SK-N-MC (cell line): ENCODE measurements at regions not wholly inside any gene's neighbourhood (a gene's known extent, or its start where the extent isn't known, plus 50 kb on each side); places are given as distances from the start of the nearest gene placed in this dataset.

Experiments
- DNase-seq: peaks from one replicate; pipeline ENCODE4 v3.0.0-alpha.2; 2011; ENCODE audit warnings: low read depth, low spot score
- H3K27ac ChIP-seq: fragments of 200-600 bp; sonication (generic); 2 replicates; pipeline ENCODE4 v1.5.1; 2016; ENCODE audit warnings: mixed run types
- H3K36me3 ChIP-seq: fragments of 200-600 bp; sonication (generic); 2 replicates; pipeline ENCODE4 v1.6.1; 2017; ENCODE audit warnings: antibody characterized with exemption, low read length, mixed read lengths; ENCODE audit not compliant: insufficient read depth
- H3K4me3 ChIP-seq: fragments of 200-600 bp; sonication (generic); 2 replicates; pipeline ENCODE4 v1.5.1; 2016
- H3K9ac ChIP-seq: fragments of 200-600 bp; sonication (generic); 2 replicates; pipeline ENCODE4 v1.8.0; 2017; ENCODE audit warnings: mixed run types, mixed read lengths; ENCODE audit not compliant: insufficient read length
- H3K9me3 ChIP-seq: fragments of 200-600 bp; sonication (generic); 2 replicates; pipeline ENCODE4 v1.6.1; 2017; ENCODE audit warnings: low read depth, mild to moderate bottlenecking, antibody characterized with exemption, low read length, moderate library complexity, mixed read lengths
- EZH2 ChIP-seq: fragments of 200-600 bp; sonication (generic); IDR thresholded peaks from one replicate; pipeline ENCODE4 v1.6.1; 2017; ENCODE audit warnings: antibody characterized with exemption
- FOXP2 ChIP-seq: optimal IDR thresholded peaks from 2 replicates; pipeline ENCODE3; 2011; ENCODE audit warnings: mild to moderate bottlenecking, moderate library complexity; ENCODE audit not compliant: insufficient read depth; ENCODE audit errors: extremely low read length, control extremely low read depth
- POLR2AphosphoS5 ChIP-seq: IDR thresholded peaks from 2 replicates; pipeline ENCODE4 v1.6.1; 2012; ENCODE audit warnings: mild to moderate bottlenecking, low read depth, low read length, borderline replicate concordance

DNA sequence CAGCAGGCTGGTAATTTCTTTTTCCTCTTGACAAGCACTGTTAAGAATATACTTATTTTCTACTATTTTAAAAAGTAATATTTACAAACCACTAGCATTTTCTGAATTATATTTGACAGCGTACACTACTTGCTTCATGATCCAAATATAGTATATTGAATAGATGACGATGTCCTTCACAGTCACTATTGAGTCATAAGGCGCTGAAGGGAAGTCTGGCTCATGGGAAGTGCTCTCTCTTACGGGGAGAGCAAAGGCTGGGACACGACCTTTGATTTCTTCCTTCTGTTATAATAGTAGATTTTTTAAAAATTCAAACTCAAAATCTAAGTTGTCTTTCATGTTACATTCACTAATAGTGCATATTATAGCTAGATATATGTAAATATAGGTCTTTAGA lies 357.1 kb downstream of the SOCS6 start:
- H3K4me3 ChIP-seq = no peak overlapping the region
- H3K27ac ChIP-seq = no peak overlapping the region
- TF ChIP-seq EZH2 (no peak), FOXP2 (no peak), POLR2AphosphoS5 (no peak)
- no peaks in the 10 kb centered on the region for H3K9me3 ChIP-seq
- H3K36me3 ChIP-seq = no peaks in the 10 kb centered on the region
- no peak overlapping the region for H3K9ac ChIP-seq
- no peak for DNase-seq

DNA sequence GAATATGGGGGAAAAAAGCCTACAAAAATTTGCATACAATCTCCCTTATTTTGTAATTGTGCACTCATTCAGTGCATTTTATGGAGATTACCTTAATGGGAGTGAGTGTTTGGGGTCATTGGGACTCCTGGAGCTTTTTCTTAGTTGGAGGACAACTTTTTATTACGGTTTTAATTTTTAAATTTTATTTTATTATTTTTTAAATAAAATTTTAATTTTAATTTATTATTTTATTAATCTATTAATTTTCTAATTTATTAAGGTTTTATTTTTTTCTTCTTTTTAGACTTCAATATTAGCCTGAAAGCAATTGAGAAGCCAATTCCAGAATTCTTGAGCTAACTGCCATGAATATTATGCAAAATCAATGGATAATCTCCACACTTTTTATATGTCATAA lies 355.0 kb downstream of the SOCS6 start:
- Histone ChIP-seq H3K9me3 (no peaks in the 10 kb centered on the region), H3K36me3 (no peaks in the 10 kb centered on the region), H3K4me3 (no peak overlapping the region), H3K9ac (no peak overlapping the region), H3K27ac (no peak overlapping the region)
- TF ChIP-seq FOXP2 = no peak
- no peak for TF ChIP-seq POLR2AphosphoS5
- TF ChIP-seq EZH2 = no peak
- no peak for DNase-seq

DNA sequence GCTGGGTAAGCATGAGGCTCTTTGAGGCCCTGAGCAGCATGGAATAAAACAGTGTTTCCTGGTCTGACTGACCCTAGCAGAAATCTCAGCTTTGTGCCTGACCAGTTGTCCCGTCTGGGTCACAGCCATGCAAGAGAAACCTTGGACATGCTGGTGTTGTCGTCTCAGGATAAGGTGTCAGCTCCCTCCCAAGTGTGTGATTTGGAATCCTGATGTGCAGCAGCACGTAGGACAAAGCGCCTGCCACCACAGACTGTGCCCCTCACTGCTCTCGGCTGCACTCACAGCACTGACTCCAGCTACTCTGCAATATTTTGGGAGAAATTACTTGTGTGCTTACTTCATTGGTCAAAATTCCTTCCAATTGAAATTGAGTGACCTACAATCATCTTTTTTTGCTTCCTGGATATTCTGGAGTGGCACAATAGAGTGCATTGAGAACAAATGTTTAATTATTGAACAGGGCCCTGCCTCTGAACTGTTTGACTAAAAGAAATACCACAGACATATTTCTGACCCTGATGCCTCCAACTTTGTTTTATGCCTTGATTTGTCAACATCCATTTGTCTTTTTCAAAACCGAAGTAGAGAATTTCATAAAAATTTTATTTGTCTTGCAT lies 352.4 kb downstream of the SOCS6 start:
- no peaks in the 10 kb centered on the region for H3K9me3 ChIP-seq
- no peak overlapping the region for H3K4me3 ChIP-seq
- H3K36me3 ChIP-seq = no peaks in the 10 kb centered on the region
- no peak for TF ChIP-seq EZH2
- no peak for TF ChIP-seq POLR2AphosphoS5
- TF ChIP-seq FOXP2 = no peak
- H3K27ac ChIP-seq = no peak overlapping the region
- H3K9ac ChIP-seq = no peak overlapping the region
- no peak for DNase-seq

GRCh38 chr18:70640336-70640887 lies 351.6 kb downstream of the SOCS6 start:
- Histone ChIP-seq H3K36me3 (no peaks in the 10 kb centered on the region), H3K9ac (no peak overlapping the region), H3K4me3 (no peak overlapping the region), H3K27ac (no peak overlapping the region), H3K9me3 (no peaks in the 10 kb centered on the region)
- DNase-seq = no peak
- TF ChIP-seq POLR2AphosphoS5 (no peak), FOXP2 (no peak), EZH2 (no peak)

DNA sequence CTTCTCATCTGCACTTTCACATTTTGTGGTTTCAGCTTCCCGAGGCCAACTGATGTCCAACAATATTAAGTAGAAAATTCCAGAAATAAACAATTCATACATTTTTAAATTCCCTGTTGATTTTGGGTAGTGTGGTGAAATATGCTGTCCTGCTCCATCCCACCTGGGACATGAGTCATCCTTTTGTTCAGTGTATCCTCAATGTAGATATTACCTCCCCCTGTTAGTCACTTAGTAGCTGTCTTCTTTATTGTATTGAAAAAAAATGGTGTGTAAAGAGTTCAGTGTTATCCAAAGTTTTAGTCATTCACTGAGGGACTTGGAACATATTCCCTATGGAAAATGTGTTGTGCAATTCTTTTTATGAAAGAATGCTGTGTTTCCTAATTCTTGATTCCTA lies 348.1 kb downstream of the SOCS6 start:
- no peak overlapping the region for H3K27ac ChIP-seq
- H3K9me3 ChIP-seq = no peaks in the 10 kb centered on the region
- TF ChIP-seq EZH2 (no peak), POLR2AphosphoS5 (no peak), FOXP2 (no peak)
- no peak for DNase-seq
- no peak overlapping the region for H3K4me3 ChIP-seq
- H3K36me3 ChIP-seq = no peaks in the 10 kb centered on the region
- H3K9ac ChIP-seq = no peak overlapping the region

DNA sequence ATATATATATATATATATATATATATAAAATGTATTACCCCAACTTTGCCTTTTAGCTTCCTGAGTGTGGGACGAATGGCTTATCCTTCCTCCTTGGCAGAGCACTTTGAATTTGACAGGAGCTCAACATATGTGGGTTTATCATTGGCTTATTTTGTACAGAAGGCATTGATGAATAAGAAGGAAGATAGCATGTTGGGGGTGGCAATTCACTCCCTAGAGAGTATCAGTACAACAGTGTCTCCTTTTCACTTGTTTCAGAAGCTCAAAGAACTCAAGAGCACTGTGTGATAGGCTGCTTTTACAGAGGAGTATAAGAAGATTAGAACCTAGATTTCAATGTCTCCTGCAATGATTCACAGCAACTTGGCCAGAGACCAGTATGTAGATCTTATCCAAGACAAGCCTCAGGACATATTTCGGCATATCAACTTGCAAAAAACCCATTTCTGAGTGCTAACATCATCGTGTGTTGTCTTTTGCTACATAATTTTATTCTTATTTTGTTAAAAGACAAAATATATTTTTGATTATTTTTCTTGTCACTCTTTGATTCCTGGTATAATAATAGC lies 345.8 kb downstream of the SOCS6 start:
- Histone ChIP-seq H3K27ac (no peak overlapping the region), H3K4me3 (no peak overlapping the region), H3K9ac (no peak overlapping the region), H3K36me3 (no peaks in the 10 kb centered on the region), H3K9me3 (no peaks in the 10 kb centered on the region)
- DNase-seq = no peak
- TF ChIP-seq POLR2AphosphoS5 = no peak
- TF ChIP-seq EZH2 = no peak
- TF ChIP-seq FOXP2 = no peak

GRCh38 chr18:70627182-70627802 lies 338.4 kb downstream of the SOCS6 start:
- TF ChIP-seq EZH2 (no peak), POLR2AphosphoS5 (no peak), FOXP2 (no peak)
- H3K9me3 ChIP-seq = no peaks in the 10 kb centered on the region
- H3K27ac ChIP-seq = no peak overlapping the region

DNA sequence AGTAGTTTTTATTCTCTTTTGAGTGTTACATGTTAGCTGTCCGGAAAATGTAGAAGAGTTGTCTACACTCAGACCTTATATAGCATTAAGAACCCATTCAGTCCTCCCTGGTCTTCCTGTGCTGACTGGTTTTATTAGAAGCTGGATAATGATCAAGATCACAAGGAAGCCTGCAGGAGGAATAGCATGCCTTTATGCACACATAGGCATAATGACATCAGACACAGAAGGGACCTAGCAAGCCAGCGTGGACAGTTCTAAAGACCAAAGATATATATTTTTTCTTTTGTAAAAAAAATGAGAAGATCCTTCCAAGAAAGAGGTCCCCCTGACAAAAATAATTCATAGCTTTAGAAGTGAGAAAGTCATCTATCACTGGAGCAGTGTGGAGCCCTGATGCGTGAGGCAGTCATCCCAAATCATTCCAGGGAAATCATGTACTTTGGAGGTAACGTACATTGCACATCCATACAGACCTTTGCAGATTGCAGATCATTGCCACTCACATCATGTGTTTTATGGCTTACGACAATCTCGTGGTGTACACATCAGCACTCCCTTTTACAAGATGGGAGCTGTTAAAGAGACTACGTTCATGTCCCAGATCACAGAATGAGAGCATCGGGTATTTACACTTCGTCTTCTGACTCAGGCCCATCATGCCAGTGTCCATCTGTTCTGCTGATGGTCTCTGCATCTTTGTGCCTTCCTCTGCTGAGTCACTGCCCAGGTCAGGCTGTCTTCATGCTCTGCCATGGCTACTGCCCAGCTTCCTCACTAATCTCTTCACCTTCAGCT lies 334.0 kb downstream of the SOCS6 start:
- no peaks in the 10 kb centered on the region for H3K36me3 ChIP-seq
- H3K9me3 ChIP-seq = no peaks in the 10 kb centered on the region
- DNase-seq = no peak
- TF ChIP-seq FOXP2 = no peak
- no peak for TF ChIP-seq EZH2
- TF ChIP-seq POLR2AphosphoS5 = no peak
- no peak overlapping the region for H3K9ac ChIP-seq
- no peak overlapping the region for H3K27ac ChIP-seq
- H3K4me3 ChIP-seq = no peak overlapping the region

More at GRCh38 chr18:70627182-70627802, 338.4 kb downstream of the SOCS6 start:
- H3K36me3 ChIP-seq = no peaks in the 10 kb centered on the region
- no peak overlapping the region for H3K9ac ChIP-seq
- DNase-seq = no peak
- H3K4me3 ChIP-seq = no peak overlapping the region
